Right atrium auricular region (tissue), 2 donors: ENCODE measurements at regions not wholly inside any gene's neighbourhood (a gene's known extent, or its start where the extent isn't known, plus 50 kb on each side); places are given as distances from the start of the nearest gene placed in this dataset.
"Not testable (repeated sequence)": the region's sequence is repeated elsewhere in the genome, so short reads cannot be mapped to it uniquely, and the experiment has no call there.

ENCODE experiments used
- DNase-seq: peaks from one replicate; pipeline ENCODE4 v3.0.0-alpha.2; 2019; ENCODE audit warnings: low spot score
- H3K27ac ChIP-seq, 2 donors: fragments of 200-600 bp; sonication (generic); 1 replicate in 1 of 2; 2 replicates in 1 of 2; pipeline ENCODE4 v1.5.1; 2016 to 2019
- H3K27me3 ChIP-seq, 2 donors: fragments of 200-600 bp; sonication (generic); one replicate each; pipeline versions ENCODE4 v1.5.1 to v1.6.0; 2017 to 2019
- H3K36me3 ChIP-seq: fragments of 200-600 bp; sonication (generic); one replicate; pipeline ENCODE4 v1.5.1; 2016
- H3K4me1 ChIP-seq, 2 donors: fragments of 200-600 bp; sonication (generic); one replicate each; pipeline versions ENCODE4 v1.5.1 to v1.6.0; 2017 to 2019
- H3K4me3 ChIP-seq, 2 donors: fragments of 200-600 bp; sonication (generic); 1 replicate in 1 of 2; 2 replicates in 1 of 2; pipeline ENCODE4 v1.5.1; 2017 to 2019; ENCODE audit warnings: mild to moderate bottlenecking in 1 of 2, moderate library complexity in 1 of 2
- H3K9me3 ChIP-seq, 2 donors: fragments of 200-600 bp; sonication (generic); one replicate each; pipeline ENCODE4 v1.5.1; 2019
- TF ChIP-seq, protein P1 (sequence below), 2 donors: fragments of 200-600 bp; sonication (generic); IDR thresholded peaks; one replicate each; pipeline ENCODE4 v1.5.1; 2019; ENCODE audit warnings: antibody characterized with exemption in 2 of 2

DNA sequence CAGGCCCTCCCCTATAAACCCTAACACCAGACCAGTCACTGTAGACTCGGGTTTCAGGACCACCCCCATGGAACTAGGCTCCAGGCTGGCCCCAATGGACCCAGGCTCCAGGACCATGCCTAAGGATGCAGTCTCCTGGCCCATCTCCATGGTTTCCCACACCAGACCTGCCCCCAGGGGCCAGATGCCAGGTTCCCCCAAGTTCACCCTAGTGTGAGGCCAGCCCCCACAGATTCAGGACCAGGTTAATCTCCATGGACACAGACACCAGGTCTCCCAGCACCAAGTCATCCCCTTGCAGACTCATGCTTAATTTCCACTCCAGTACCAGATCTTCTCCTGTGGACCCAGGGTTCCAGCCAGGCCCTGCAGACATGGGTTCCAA is 103.8 kb upstream of the LANCL2 start:
- DNase-seq: peak; percentile 11
- TF ChIP-seq, protein P1, sequence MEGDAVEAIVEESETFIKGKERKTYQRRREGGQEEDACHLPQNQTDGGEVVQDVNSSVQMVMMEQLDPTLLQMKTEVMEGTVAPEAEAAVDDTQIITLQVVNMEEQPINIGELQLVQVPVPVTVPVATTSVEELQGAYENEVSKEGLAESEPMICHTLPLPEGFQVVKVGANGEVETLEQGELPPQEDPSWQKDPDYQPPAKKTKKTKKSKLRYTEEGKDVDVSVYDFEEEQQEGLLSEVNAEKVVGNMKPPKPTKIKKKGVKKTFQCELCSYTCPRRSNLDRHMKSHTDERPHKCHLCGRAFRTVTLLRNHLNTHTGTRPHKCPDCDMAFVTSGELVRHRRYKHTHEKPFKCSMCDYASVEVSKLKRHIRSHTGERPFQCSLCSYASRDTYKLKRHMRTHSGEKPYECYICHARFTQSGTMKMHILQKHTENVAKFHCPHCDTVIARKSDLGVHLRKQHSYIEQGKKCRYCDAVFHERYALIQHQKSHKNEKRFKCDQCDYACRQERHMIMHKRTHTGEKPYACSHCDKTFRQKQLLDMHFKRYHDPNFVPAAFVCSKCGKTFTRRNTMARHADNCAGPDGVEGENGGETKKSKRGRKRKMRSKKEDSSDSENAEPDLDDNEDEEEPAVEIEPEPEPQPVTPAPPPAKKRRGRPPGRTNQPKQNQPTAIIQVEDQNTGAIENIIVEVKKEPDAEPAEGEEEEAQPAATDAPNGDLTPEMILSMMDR (IDR thresholded peaks at IDR 0.05): no peak
- H3K9me3 ChIP-seq: no peaks in the 10 kb centered on the region
- H3K4me3 ChIP-seq: no peak overlapping the region
- H3K27me3 ChIP-seq: no peaks in the 10 kb centered on the region
- H3K4me1 ChIP-seq: no peaks in the 10 kb centered on the region
- H3K36me3 ChIP-seq: no peaks in the 10 kb centered on the region
- no peak overlapping the region for H3K27ac ChIP-seq

DNA sequence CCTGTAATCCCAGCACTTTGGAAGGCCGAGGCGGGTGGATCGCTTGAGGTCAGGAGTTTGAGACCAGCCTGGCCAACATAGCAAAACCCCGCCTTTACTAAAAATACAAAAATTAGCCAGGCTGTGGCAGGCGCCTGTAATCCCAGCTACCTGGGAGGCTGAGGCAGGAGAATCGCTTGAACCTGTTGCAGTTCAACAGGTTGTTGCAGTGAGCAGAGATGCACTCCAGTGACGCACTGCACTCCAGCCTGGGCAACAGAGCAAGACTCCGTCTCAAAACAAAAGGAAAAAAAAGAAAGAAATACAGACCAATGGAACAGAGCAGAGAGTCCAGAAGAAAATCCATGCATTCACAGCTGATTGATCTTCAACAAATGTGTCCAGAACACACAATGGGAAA is 99.8 kb upstream of the LANCL2 start:
- not testable (repeated sequence) for DNase-seq

GRCh38 chr7:55265836-55266642 is 99.1 kb upstream of the LANCL2 start:
- TF ChIP-seq, protein P1 (IDR thresholded peaks at IDR 0.05): no peak
- no peaks in the 10 kb centered on the region for H3K4me1 ChIP-seq
- no peak for DNase-seq
- H3K4me3 ChIP-seq: no peak overlapping the region
- no peak overlapping the region for H3K27ac ChIP-seq
- H3K27me3 ChIP-seq: no peaks in the 10 kb centered on the region
- H3K9me3 ChIP-seq: no peaks in the 10 kb centered on the region
- H3K36me3 ChIP-seq: no peaks in the 10 kb centered on the region

More for the DNA sequence above, 99.8 kb upstream of the LANCL2 start:
- H3K4me3 ChIP-seq, H3K36me3 ChIP-seq, H3K27ac ChIP-seq, H3K27me3 ChIP-seq, H3K9me3 ChIP-seq, H3K4me1 ChIP-seq: not testable (repeated sequence)

DNA sequence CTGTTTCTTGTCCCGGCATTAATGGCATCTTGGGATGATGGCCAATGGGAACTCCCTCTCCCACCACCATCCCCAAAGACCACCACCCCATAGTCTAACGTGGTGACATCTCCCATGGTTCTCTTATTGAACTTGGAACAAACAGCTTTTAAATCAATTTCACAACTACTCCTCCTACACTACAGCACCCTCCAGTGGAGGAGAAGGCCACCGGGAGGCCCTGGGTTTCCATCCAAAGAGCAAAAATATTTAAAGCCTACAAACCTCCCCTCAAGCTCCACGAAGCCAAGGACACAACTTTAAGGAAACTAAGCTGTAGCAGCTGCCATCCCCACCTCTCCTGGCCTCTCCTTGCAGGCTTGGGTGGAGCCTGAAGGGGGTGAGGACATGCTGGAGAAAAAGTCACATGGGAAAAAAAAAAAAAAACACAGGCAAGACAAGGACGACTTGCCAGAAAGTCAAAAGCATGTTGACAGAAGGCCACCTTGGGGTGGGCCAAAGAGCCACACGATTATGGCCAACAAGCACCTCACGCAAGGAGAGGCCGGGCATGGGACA is 94.0 kb upstream of the LANCL2 start:
- H3K36me3 ChIP-seq: no peaks in the 10 kb centered on the region
- H3K9me3 ChIP-seq: no peaks in the 10 kb centered on the region
- no peak overlapping the region for H3K27ac ChIP-seq
- TF ChIP-seq, protein P1 (IDR thresholded peaks at IDR 0.05): no peak
- no peaks in the 10 kb centered on the region for H3K27me3 ChIP-seq
- DNase-seq: no peak
- H3K4me1 ChIP-seq: no peaks in the 10 kb centered on the region
- no peak overlapping the region for H3K4me3 ChIP-seq

DNA sequence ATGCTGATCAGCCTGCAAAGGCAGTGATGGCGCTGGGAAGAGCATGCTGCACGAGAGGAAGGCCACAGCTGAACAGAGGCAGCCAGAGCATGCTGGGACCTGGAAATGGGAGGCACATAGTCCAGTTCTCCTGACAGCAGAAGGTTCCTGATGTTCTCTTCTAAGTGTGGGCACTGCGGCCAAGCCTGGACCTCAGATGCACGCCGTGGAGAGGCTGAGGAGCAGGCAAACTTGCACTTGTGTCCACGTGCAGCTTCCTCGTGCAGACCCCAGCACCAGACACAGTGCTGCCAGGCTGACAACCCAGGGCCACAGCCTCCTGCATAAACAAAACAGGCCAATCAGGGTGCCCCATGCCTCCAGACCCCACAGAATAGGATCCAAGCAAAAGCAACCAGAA is 93.5 kb upstream of the LANCL2 start:
- TF ChIP-seq, protein P1 (IDR thresholded peaks at IDR 0.05): no peak
- Histone ChIP-seq H3K4me1 (no peaks in the 10 kb centered on the region), H3K4me3 (no peak overlapping the region), H3K27ac (no peak overlapping the region), H3K27me3 (no peaks in the 10 kb centered on the region), H3K36me3 (no peaks in the 10 kb centered on the region), H3K9me3 (no peaks in the 10 kb centered on the region)
- DNase-seq: no peak

DNA sequence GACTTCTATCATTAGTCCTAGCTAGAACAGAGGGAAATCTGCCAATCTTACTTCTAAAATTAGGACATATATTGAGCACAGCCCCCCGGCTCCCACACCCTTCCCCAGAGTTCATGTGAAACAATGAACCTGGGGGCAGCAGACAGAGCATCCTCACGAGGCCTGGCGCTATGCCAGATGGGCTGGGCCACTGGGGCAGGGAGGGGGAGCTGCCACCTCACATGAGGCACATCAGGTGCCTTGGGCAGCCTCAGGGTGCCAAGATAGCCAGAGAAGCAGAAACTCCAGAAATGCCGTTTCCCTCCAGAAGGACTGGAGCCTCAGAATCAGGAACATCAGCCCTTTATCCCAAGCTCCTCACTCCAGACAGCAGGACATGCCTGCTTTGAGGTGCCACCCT is 92.8 kb upstream of the LANCL2 start:
- Histone ChIP-seq H3K36me3 (no peaks in the 10 kb centered on the region), H3K4me3 (no peak overlapping the region), H3K27me3 (no peaks in the 10 kb centered on the region), H3K9me3 (no peaks in the 10 kb centered on the region), H3K4me1 (no peaks in the 10 kb centered on the region), H3K27ac (no peak overlapping the region)
- no peak for DNase-seq
- TF ChIP-seq, protein P1 (IDR thresholded peaks at IDR 0.05): no peak
